ENCODE measurements at regions not wholly inside any gene's neighbourhood (a gene's known extent, or its start where the extent isn't known, plus 50 kb on each side); places are given as distances from the start of the nearest gene placed in this dataset.
"Not testable (repeated sequence)": the region's sequence is repeated elsewhere in the genome, so short reads cannot be mapped to it uniquely, and the experiment has no call there.

- not testable (repeated sequence) for TF ChIP-seq CTCF, POLR2A (IDR thresholded peaks at IDR 0.05)
Measured at GRCh38 chr3:125918866-125919265, 50.1 kb upstream of the ROPN1B start.

All from lower leg skin (tissue), 3 donors.